ACC112 (cell line): ENCODE measurements at regions not wholly inside any gene's neighbourhood (a gene's known extent, or its start where the extent isn't known, plus 50 kb on each side); places are given as distances from the start of the nearest gene placed in this dataset.

ENCODE experiments used
- H2AFZ ChIP-seq: fragments of 200-600 bp; sonication (generic); one replicate; pipeline ENCODE4 v1.6.0; 2017; ENCODE audit warnings: antibody characterized with exemption, low read length; ENCODE audit not compliant: unreplicated experiment
- H3K27ac ChIP-seq: fragments of 200-600 bp; sonication (generic); 2 replicates; pipeline ENCODE4 v1.5.1; 2014; ENCODE audit warnings: low read depth, mild to moderate bottlenecking, antibody characterized with exemption, low read length, moderate library complexity
- H3K27me3 ChIP-seq: fragments of 200-600 bp; sonication (generic); 2 replicates; pipeline ENCODE4 v1.6.1; 2014; ENCODE audit warnings: mild to moderate bottlenecking, antibody characterized with exemption, low read length, moderate library complexity, mixed read lengths; ENCODE audit not compliant: insufficient read depth
- H3K36me3 ChIP-seq: fragments of 200-600 bp; sonication (generic); 2 replicates; pipeline ENCODE4 v1.6.1; 2016; ENCODE audit warnings: mild to moderate bottlenecking, antibody characterized with exemption, low read length, moderate library complexity, mixed read lengths; ENCODE audit not compliant: insufficient read depth
- H3K4me1 ChIP-seq: fragments of 200-600 bp; sonication (generic); one replicate; pipeline ENCODE4 v1.6.1; 2016; ENCODE audit warnings: low read length, mixed read lengths; ENCODE audit not compliant: insufficient read depth, unreplicated experiment, control insufficient read depth
- H3K4me3 ChIP-seq: fragments of 200-600 bp; sonication (generic); 2 replicates; pipeline ENCODE4 v1.5.1; 2014; ENCODE audit warnings: mild to moderate bottlenecking, low read depth, low read length
- H3K79me2 ChIP-seq: fragments of 200-600 bp; sonication (generic); one replicate; pipeline ENCODE4 v1.6.0; 2016; ENCODE audit warnings: low read length; ENCODE audit not compliant: control insufficient read depth, unreplicated experiment, insufficient read depth

GRCh38 chr9:88816141-88816540 is 175.1 kb upstream of the S1PR3 start:
- no peak overlapping the region for H2AFZ ChIP-seq
- H3K27me3 ChIP-seq, result no peaks in the 10 kb centered on the region
- no peak overlapping the region for H3K27ac ChIP-seq
- peaks cover 49% of the 10 kb centered on the region for H3K4me1 ChIP-seq
- no peaks in the 10 kb centered on the region for H3K79me2 ChIP-seq
- H3K36me3 ChIP-seq, result no peaks in the 10 kb centered on the region
- no peak overlapping the region for H3K4me3 ChIP-seq

DNA sequence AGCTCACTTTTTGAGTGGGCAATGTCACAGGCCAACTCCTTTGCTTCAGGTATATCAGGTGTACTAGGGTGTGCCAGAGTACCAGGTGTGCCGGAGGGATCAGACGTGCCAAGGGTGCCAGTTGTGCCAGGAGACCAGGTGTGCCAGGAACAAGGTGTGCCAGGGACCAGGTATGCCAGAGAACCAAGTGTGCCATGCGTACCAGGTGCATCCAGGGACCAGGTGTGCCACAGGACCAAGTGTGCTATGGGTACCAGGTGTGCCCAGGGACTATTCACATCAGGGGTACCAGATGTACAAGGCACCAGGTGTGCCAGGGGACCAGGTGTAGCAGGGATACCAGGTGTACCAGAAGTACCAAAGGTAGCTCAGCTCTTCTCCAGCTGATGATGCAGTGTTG is 174.7 kb upstream of the S1PR3 start:
- Histone ChIP-seq H3K4me1 (peaks cover 49% of the 10 kb centered on the region), H2AFZ (no peak overlapping the region), H3K36me3 (no peaks in the 10 kb centered on the region), H3K4me3 (no peak overlapping the region), H3K79me2 (no peaks in the 10 kb centered on the region), H3K27ac (no peak overlapping the region), H3K27me3 (no peaks in the 10 kb centered on the region)

GRCh38 chr9:88817628-88818027 is 173.6 kb upstream of the S1PR3 start:
- Histone ChIP-seq H3K27me3 (no peaks in the 10 kb centered on the region), H3K79me2 (no peaks in the 10 kb centered on the region), H3K4me3 (no peak overlapping the region), H3K27ac (no peak overlapping the region), H2AFZ (no peak overlapping the region), H3K36me3 (no peaks in the 10 kb centered on the region), H3K4me1 (peaks cover 49% of the 10 kb centered on the region)

DNA sequence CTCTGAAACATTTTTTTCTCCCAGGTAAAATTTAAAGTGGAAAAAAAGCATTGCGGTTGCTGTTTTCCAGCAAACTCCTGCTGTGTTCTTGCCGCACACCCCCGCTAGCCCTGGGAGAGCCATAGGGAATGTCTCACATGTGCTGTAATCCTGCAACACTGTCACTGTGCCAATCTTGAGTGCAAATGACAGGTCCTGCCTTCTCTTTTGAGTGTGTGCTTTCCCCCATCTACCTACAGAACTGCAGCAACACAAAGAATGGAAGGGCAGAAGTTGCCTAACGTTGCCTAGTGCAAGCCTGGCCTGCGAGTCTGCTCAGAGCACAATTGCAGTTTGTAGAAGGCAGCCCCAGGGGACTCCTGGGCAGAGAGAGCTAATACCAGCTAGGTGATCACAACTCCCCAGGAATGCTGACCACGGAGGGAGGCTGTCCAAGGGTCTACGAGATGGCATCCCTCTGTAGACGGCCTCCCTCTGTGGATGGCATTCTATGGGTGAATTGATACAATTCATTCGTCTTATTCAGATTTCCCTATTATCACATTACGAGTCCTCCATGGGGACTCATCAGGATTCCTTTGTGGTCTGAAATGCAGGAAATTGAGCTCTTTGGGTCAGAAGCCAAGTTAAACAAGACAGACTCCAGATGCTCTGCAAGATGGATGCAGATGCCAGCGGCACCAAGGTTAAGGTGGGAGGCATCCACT is 172.6 kb upstream of the S1PR3 start:
- Histone ChIP-seq H3K36me3 (no peaks in the 10 kb centered on the region), H3K27me3 (no peaks in the 10 kb centered on the region), H3K79me2 (no peaks in the 10 kb centered on the region), H3K27ac (peak overlapping the region; percentile 20; the same call in 1 of the 2 replicates), H3K4me1 (peaks cover 47% of the 10 kb centered on the region), H3K4me3 (peak overlapping the region; percentile 51), H2AFZ (no peak overlapping the region)

DNA sequence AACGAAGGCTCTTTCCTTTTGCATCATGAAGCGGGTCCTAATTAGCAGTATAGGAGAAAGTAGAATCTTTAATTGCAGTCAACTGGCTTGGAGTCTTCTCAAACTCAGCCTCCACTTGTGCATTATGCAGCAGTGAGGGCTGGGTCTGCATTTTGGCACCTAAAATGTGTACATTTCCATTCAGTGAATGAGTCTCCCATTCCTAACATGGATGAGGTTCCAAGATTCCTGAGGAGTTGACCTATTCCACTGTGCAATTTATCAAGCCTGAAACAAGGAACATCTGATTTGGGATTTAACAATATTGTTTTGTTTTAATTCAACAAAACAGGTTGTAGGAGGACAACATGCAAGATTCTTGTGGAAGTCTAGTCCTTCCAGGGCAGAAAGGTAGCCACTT is 171.8 kb upstream of the S1PR3 start:
- Histone ChIP-seq H3K27ac (no peak overlapping the region), H2AFZ (no peak overlapping the region), H3K79me2 (no peaks in the 10 kb centered on the region), H3K36me3 (no peaks in the 10 kb centered on the region), H3K27me3 (no peaks in the 10 kb centered on the region), H3K4me1 (peaks cover 38% of the 10 kb centered on the region), H3K4me3 (peak overlapping the region; percentile 12; the same call in 1 of the 2 replicates)

GRCh38 chr9:88820055-88820454 is 171.2 kb upstream of the S1PR3 start:
- Histone ChIP-seq H3K79me2 (no peaks in the 10 kb centered on the region), H3K4me1 (peaks cover 33% of the 10 kb centered on the region), H3K4me3 (no peak overlapping the region), H3K27ac (no peak overlapping the region), H3K27me3 (no peaks in the 10 kb centered on the region), H2AFZ (no peak overlapping the region), H3K36me3 (no peaks in the 10 kb centered on the region)

- Histone ChIP-seq H2AFZ (no peak overlapping the region), H3K27ac (no peak overlapping the region), H3K79me2 (no peaks in the 10 kb centered on the region), H3K4me1 (peaks cover 31% of the 10 kb centered on the region), H3K4me3 (no peak overlapping the region), H3K27me3 (no peaks in the 10 kb centered on the region), H3K36me3 (no peaks in the 10 kb centered on the region)
Observed at GRCh38 chr9:88821033-88821745, 170.1 kb upstream of the S1PR3 start.

DNA sequence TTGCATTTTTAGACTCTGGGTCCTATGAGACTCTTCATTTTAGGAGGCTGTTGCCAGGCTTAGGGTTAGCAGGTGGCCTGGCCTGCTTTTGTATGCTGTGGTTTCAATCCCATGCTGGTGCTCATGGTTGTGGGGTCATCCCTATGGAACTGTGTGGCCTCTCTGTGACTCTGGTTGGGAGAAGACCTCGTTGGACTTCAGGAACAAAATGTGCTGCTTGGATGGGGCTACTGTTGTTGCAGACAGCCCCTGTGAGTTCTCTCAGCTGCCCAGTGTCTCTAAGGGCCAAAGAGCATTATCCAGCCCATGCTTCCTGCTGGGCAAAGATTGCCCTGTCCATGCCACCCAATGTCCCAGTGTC is 169.5 kb upstream of the S1PR3 start:
- H3K27ac ChIP-seq, result no peak overlapping the region
- no peaks in the 10 kb centered on the region for H3K27me3 ChIP-seq
- H3K36me3 ChIP-seq, result no peaks in the 10 kb centered on the region
- no peak overlapping the region for H2AFZ ChIP-seq
- H3K79me2 ChIP-seq, result no peaks in the 10 kb centered on the region
- H3K4me3 ChIP-seq, result no peak overlapping the region
- H3K4me1 ChIP-seq, result peaks cover 31% of the 10 kb centered on the region

- Histone ChIP-seq H3K27ac (no peak overlapping the region), H3K27me3 (no peaks in the 10 kb centered on the region), H3K4me3 (no peak overlapping the region), H3K4me1 (peaks cover 4% of the 10 kb centered on the region), H3K79me2 (no peaks in the 10 kb centered on the region), H2AFZ (no peak overlapping the region), H3K36me3 (no peaks in the 10 kb centered on the region)
Observed at GRCh38 chr9:88824711-88825110, 166.6 kb upstream of the S1PR3 start.

GRCh38 chr9:88826181-88826580 is 165.1 kb upstream of the S1PR3 start:
- Histone ChIP-seq H3K27me3 (no peaks in the 10 kb centered on the region), H2AFZ (no peak overlapping the region), H3K27ac (peak overlapping the region; percentile 30; the same call in 1 of the 2 replicates), H3K4me3 (no peak overlapping the region), H3K36me3 (no peaks in the 10 kb centered on the region), H3K79me2 (no peaks in the 10 kb centered on the region), H3K4me1 (no peaks in the 10 kb centered on the region)

GRCh38 chr9:88826771-88827181 is 164.5 kb upstream of the S1PR3 start:
- no peaks in the 10 kb centered on the region for H3K79me2 ChIP-seq
- H3K4me1 ChIP-seq, result no peaks in the 10 kb centered on the region
- no peak overlapping the region for H3K4me3 ChIP-seq
- no peak overlapping the region for H2AFZ ChIP-seq
- H3K36me3 ChIP-seq, result no peaks in the 10 kb centered on the region
- peak overlapping the region; percentile 30; the same call in 1 of the 2 replicates for H3K27ac ChIP-seq
- no peaks in the 10 kb centered on the region for H3K27me3 ChIP-seq
